NOMO-1 treated with dmso at 0.1 percent for 144 hours (cell line): ENCODE measurements at regions not wholly inside any gene's neighbourhood (a gene's known extent, or its start where the extent isn't known, plus 50 kb on each side); places are given as distances from the start of the nearest gene placed in this dataset.
"Not testable (repeated sequence)": the region's sequence is repeated elsewhere in the genome, so short reads cannot be mapped to it uniquely, and the experiment has no call there.

ENCODE experiments used
- DNase-seq: peaks from one replicate; lab custom pipeline; 2025; ENCODE audit not compliant: unreplicated experiment; lab: John Stamatoyannopoulos, UW

GRCh38 chr9:28073270-28073669 is 500.0 kb upstream of the C9orf72 start:
- DNase-seq: no peak

- no peak for DNase-seq
These were observed 506.4 kb upstream of the C9orf72 start for GRCh38 chr9:28079677-28080076.

- DNase-seq: no peak
These were observed 509.4 kb upstream of the C9orf72 start for GRCh38 chr9:28082671-28083070.

DNA sequence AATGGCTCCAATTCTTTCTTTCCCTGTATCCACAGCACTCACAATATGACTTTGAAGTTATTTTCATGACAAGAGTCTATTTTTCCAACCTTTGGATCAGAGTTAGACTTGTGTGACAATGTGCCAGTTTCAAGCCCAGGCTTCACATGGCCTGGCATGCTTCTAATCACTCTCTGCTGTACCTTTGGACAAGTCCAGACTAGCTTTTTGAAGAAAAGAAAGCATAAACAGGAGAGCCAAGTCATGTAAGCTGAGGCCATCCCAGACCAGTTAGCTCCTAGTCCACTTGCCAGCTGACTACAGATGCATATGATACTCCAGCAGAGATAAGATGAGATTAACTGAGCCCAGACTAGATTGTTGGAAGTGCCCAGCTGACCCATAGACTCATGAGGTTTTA is 513.6 kb upstream of the C9orf72 start:
- no peak for DNase-seq

DNA sequence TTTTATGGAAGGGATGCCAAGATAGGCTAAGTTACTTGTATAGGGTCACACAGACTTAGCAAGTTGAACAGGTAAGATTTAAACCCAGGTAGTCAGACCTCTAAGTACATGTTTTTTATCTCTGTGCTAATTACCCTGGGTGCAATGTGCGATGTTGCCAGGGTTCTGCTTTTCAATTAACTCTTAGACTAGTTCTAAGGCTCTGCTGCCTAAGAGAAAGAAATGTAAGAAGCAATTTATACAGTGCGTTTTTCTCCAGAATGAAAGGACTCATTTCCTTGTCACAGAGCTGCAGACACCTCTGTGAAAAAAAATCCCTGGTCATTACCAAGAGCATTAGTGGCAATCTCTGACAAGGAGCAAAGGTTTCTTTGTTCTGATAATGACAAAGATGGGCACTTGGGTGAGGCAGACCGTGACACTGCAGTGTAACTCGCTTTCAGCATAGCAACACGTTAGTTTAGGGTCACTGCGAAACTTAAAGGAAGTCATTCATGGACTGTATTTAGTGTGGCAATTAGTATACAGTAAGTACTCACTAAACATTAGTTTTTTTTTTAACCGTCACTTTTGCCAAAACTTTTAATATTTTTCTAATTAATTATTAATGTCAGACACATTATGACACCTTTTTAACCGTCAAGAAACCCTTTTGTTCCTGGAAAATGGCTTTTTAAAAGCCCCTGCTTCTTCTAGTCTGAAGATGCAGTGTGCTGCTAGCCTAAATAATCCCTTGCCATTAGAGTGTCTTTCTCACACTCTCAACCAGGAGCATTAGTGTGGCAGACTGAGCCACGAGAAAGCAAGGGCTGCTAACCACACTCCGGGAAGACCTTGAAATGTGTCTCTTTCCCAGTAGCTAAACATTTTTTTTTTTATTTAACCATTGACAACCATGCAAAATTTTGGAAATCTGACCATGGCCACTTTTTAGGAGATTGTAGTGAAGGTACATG is 520.0 kb upstream of the C9orf72 start:
- no peak for DNase-seq

DNA sequence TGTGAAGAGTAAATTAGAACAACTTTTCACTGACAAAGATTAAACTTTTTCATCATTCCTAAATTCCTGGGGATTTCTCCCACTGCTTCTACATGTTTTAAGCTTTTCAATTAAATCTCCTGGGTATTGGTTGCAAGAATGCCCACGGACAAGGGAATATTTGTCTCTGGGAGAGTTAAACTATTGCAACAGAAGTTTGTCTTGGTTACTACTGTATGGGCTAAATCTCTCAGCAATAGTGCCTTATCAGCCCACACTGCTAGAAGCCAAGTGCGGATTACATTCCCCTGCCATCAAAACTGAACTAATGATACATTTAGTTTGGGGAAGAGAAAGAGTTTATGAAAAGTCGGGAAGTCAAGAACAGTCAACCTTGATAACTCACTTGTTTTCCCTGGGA is 528.2 kb upstream of the C9orf72 start:
- no peak for DNase-seq

DNA sequence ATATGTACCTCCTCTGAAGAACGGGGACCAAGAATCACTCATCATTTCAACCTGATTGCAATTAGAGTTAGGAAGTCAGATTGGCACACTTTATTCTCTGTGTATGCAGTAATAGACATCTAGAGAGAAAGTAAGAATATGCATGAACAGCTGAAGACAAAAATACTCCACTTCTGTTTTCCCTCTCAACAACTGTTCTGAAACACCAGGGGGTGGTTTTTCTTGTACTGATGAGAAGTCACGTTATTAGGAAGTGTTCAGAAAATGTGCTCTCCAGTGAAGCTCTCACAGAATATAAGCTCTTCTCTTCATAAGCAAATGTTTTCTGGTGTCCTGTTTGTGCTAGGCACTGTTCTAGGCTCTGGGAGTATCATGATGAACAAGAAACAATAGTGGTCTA is 531.7 kb upstream of the C9orf72 start:
- DNase-seq: no peak

- no peak for DNase-seq
These were observed 546.9 kb upstream of the C9orf72 start for GRCh38 chr9:28120184-28120583.

DNA sequence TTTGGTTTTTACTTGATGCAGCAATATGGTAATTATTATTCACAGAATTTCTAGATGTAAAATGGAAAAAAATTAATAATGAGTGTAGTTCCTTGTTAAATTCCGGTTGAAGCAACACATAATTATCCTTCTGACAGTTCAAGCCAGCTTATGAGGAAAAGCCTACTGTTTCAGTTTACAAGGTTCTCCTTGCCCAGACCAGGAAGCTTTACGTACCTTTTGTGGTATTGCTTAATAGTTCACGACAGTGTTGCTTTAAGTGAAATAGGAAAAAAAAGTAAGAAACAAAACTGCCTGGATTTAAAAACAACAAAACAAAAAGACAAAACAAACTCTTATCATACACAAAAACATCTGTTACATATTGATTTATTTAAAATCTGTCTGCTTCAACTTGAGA is 547.3 kb upstream of the C9orf72 start:
- no peak for DNase-seq

GRCh38 chr9:28121366-28121765 is 548.1 kb upstream of the C9orf72 start:
- DNase-seq: no peak

DNA sequence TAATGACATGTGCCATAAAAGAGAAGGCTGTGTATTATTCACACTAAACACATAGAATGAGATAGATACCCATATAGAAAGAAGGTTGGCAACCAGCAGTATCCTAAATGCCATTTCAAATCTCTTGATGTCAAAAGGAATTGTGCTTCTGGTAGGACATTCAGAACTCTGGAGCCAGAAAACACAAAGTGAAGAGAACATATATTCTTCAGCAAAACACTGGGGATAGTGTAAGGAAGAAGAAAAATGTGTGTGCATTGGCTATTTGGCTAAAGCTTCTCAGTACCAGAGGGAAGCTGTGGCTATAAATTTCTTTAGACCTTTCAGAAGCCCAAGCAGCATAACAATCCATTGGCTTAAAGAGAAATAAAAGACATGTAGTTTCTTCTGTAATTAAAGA is 551.6 kb upstream of the C9orf72 start:
- DNase-seq: no peak

- no peak for DNase-seq
These were observed 553.8 kb upstream of the C9orf72 start for GRCh38 chr9:28127101-28127500.

- no peak for DNase-seq
These were observed 561.2 kb upstream of the C9orf72 start for GRCh38 chr9:28134446-28134976.

DNA sequence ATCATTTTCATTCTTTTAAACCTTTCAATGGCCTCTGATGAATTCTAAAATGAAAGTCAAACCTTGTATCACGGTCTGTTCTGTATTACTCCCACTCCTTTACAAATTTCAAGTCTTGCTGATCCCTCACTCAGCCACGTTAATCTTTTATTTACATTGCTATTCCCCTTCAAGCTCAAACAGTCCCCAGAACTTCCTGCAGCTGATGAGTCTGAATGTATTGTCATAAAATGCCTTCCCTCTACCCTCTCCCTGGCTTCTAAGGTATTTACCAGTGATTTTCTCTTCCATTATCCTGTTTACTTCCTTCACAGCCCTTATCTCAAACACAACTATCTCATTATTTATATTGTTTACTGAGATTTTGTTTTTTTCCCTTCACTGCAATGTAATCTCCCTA is 562.3 kb upstream of the C9orf72 start:
- no peak for DNase-seq

GRCh38 chr9:28136113-28136512 is 562.8 kb upstream of the C9orf72 start:
- no peak for DNase-seq

DNA sequence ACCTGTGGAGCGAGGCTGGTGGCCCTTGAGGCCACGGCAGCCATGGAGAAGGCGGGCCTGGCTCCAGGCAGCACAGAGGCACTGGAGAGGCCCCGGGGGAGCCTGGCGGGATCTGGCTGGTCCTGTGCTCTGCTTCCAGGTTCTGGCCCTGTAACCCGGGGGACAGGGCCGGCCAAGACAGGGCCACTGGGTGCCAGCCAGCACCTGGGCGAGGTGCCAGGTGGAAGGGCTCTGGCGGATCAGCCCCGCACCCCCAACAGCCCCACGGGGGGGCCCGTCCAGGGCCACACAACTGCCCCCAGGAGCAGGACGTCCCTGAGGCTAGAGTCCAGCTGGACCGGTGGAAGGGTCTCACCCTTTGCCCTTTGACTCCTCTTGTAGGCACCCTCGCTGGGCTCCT is 574.1 kb upstream of the C9orf72 start:
- DNase-seq: not testable (repeated sequence)

DNA sequence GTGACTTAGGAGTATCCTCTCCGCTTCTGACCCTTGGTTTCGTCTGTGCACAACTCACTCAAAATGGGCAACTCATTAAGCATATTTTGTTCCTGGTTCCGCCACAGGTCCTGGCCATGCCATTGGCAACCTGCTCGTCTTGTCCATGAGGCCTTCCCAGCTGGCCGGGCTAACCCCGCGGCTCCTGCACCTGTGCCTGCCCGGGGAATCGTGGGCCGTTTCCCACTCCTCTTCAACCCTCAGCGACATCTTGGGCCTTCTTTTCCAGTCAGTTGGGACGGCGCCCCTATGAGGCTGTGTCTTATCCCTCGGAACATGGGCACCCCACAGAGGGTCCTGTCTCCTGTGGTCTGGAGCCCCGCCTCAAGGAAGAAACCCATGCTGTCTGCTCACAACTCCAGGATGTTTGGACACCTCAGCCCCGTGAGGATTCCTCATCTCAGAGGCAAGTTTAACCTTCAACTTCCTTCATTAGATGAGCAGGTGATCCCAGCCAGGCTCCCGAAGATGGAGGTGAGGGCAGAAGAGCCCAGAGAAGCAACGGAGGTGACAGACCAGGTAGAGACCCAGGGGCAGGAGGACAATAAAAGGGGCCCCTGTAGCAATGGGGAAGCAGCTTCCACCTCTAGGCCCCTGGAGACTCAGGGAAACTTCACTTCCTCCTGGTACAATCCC is 574.8 kb upstream of the C9orf72 start:
- DNase-seq: not testable (repeated sequence)

GRCh38 chr9:28149361-28150050 is 576.2 kb upstream of the C9orf72 start:
- DNase-seq: not testable (repeated sequence)

DNA sequence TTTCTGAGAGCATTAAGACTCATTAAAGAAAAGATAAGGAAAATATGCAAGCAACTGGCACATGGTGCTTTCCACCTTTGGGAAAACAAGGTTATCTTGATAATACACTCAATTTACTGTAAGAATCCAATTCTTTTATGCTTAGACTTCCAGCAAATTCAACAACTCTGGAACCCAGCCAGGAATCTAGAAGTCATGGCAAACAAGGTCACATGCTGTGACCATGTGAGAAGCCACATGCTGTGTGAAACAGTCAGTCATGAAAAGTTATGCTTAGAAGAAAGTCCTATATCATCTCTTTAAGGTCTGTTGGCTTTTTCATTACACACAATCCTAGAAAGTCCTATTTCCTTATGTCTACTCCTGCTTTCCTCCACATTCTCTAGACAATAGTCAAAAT is 581.8 kb upstream of the C9orf72 start:
- no peak for DNase-seq

- DNase-seq: no peak
These were observed 582.4 kb upstream of the C9orf72 start for GRCh38 chr9:28155671-28156070.

DNA sequence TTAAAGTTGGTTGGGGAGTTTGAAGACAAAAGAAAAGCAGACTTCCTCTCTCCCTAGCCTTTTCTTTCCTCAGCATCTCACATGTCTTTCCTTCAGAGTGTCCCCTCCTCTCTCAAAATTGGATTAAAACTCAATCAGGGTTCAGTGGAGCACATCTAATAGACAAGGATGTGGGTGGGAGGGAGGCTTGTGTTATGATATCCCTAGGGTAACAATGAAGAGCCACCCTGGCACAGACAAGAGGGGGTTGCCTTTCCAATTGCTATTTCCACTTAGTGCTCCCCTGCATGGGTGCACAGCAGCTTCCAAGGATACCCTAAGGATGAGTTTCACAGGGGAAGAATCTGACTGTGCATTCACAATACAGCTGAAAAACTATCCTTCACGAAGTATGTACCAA is 585.2 kb upstream of the C9orf72 start:
- DNase-seq: no peak
